ENCODE measurements at regions not wholly inside any gene's neighbourhood (a gene's known extent, or its start where the extent isn't known, plus 50 kb on each side); places are given as distances from the start of the nearest gene placed in this dataset.

GRCh38 chrX:124791492-124792095 is 445.2 kb downstream of the SH2D1A start:
- TF ChIP-seq POLR2AphosphoS5 (IDR thresholded peaks at IDR 0.05; ENCODE audit: low read depth, low read length), result no peak
- no peak for TF ChIP-seq TAF1 (IDR thresholded peaks at IDR 0.05; ENCODE audit: low read depth, low read length)
- TF ChIP-seq POLR2A (IDR thresholded peaks at IDR 0.05; ENCODE audit: low read depth, low read length), result no peak
- no peak for TF ChIP-seq SPI1 (IDR thresholded peaks at IDR 0.05; ENCODE audit: low read depth, low read length)

All from GM12891 (cell line).